GM18861 (cell line): ENCODE measurements at regions not wholly inside any gene's neighbourhood (a gene's known extent, or its start where the extent isn't known, plus 50 kb on each side); places are given as distances from the start of the nearest gene placed in this dataset.

ENCODE experiments used
- ATAC-seq: cut with Tn5 transposase; IDR thresholded peaks from one replicate; pipeline ENCODE4 v1.9.1; 2021; ENCODE audit not compliant: unreplicated experiment

GRCh38 chr22:49112661-49113626, 714.7 kb downstream of the BRD1 start:
- ATAC-seq: no peak

- ATAC-seq: no peak
Observed at GRCh38 chr22:49112176-49112575, 715.5 kb downstream of the BRD1 start.

GRCh38 chr22:49111085-49111484, 716.6 kb downstream of the BRD1 start:
- ATAC-seq: no peak

GRCh38 chr22:49108636-49109315, 718.9 kb downstream of the BRD1 start:
- no peak for ATAC-seq

- no peak for ATAC-seq
Observed at GRCh38 chr22:49107961-49108530, 719.6 kb downstream of the BRD1 start.

- no peak for ATAC-seq
Observed at GRCh38 chr22:49107561-49107960, 720.1 kb downstream of the BRD1 start.

GRCh38 chr22:49106842-49107152, 720.9 kb downstream of the BRD1 start:
- ATAC-seq: no peak

- ATAC-seq: no peak
Observed at GRCh38 chr22:49106096-49106841, 721.4 kb downstream of the BRD1 start.

GRCh38 chr22:49104434-49104833, 723.2 kb downstream of the BRD1 start:
- ATAC-seq: no peak

- ATAC-seq: no peak
Observed at GRCh38 chr22:49103314-49104059, 724.2 kb downstream of the BRD1 start.

- ATAC-seq: no peak
Observed at GRCh38 chr22:49102367-49102766, 725.3 kb downstream of the BRD1 start.

GRCh38 chr22:49101873-49102272, 725.8 kb downstream of the BRD1 start:
- ATAC-seq: no peak

- no peak for ATAC-seq
Observed at GRCh38 chr22:49101225-49101624, 726.4 kb downstream of the BRD1 start.

GRCh38 chr22:49100773-49101172, 726.9 kb downstream of the BRD1 start:
- no peak for ATAC-seq

- no peak for ATAC-seq
Observed at GRCh38 chr22:49100316-49100715, 727.4 kb downstream of the BRD1 start.

- no peak for ATAC-seq
Observed at GRCh38 chr22:49099496-49100124, 728.1 kb downstream of the BRD1 start.

- no peak for ATAC-seq
Observed at GRCh38 chr22:49099089-49099488, 728.6 kb downstream of the BRD1 start.

GRCh38 chr22:49097966-49098365, 729.7 kb downstream of the BRD1 start:
- no peak for ATAC-seq

- ATAC-seq: no peak
Observed at GRCh38 chr22:49097171-49097925, 730.3 kb downstream of the BRD1 start.
